ENCODE measurements at regions not wholly inside any gene's neighbourhood (a gene's known extent, or its start where the extent isn't known, plus 50 kb on each side); places are given as distances from the start of the nearest gene placed in this dataset.

- H3K27me3 ChIP-seq (ENCODE audit: insufficient read depth) = no peaks in the 10 kb centered on the region
- CTCF ChIA-PET = interaction anchor here (0.9 kb wide), 1 partner anchor 24 kb away, joined by 3 read pairs; no protein-coding TSS in a partner anchor
- no peak overlapping the region for H2AFZ ChIP-seq (ENCODE audit: low read depth)
- 91% methylated on average over 1 of the region's 1 CpG for WGBS (ENCODE audit: low lambda C conversion rate)
- H3K4me2 ChIP-seq = no peak overlapping the region
- no peaks in the 10 kb centered on the region for H4K20me1 ChIP-seq (ENCODE audit: insufficient read depth)
- no peak overlapping the region for H3K27ac ChIP-seq (ENCODE audit: low read depth in 2 of 2, low read length in 1 of 2)
- no peaks in the 10 kb centered on the region for H3K36me3 ChIP-seq (replicated peaks in 1 of 2; ENCODE audit: control insufficient read depth in 1 of 2, insufficient read depth in 2 of 2, low read length in 1 of 2)
- no peak for TF ChIP-seq RXRA (IDR thresholded peaks at IDR 0.05; ENCODE audit: borderline replicate concordance, low read depth)
- TF ChIP-seq NFIC (IDR thresholded peaks at IDR 0.05; ENCODE audit: borderline replicate concordance) = peak; percentile 27; the same call in 1 of the 2 replicates
- TF ChIP-seq YY1 (IDR thresholded peaks at IDR 0.05; ENCODE audit: low read depth) = no peak
- H3K9ac ChIP-seq = no peak overlapping the region
- POLR2A ChIA-PET = no interaction called here
- H3K9me3 ChIP-seq = no peaks in the 10 kb centered on the region
- H3K9me2 ChIP-seq = no peaks in the 10 kb centered on the region
- no peak for DNase-seq
- no peak overlapping the region for H3K4me3 ChIP-seq (ENCODE audit: low read depth in 2 of 2, low read length in 1 of 2)
- no peaks in the 10 kb centered on the region for H3K79me2 ChIP-seq (ENCODE audit: insufficient read depth)
- H3F3A ChIP-seq (replicated peaks; ENCODE audit: insufficient read depth) = peaks cover 5% of the 10 kb centered on the region
- peaks cover 0 to 6% of the 10 kb centered on the region in 2 experiments; a peak in 3 of 4 replicates for H3K4me1 ChIP-seq (ENCODE audit: control insufficient read depth in 1 of 2, insufficient read depth in 2 of 2, low read depth in 1 of 2, low read length in 1 of 2)
These were observed 636.7 kb downstream of the RFPL4B start for GRCh38 chr6:112983713-112984261.

GRCh38 chr6:112984899-112985298 lies 637.8 kb downstream of the RFPL4B start:
- Histone ChIP-seq H3K27ac (ENCODE audit: low read depth in 2 of 2, low read length in 1 of 2) (no peak overlapping the region; a peak in 1 of 4 replicates), H3K9ac (no peak overlapping the region), H3K9me2 (no peaks in the 10 kb centered on the region), H3K36me3 (replicated peaks in 1 of 2; ENCODE audit: control insufficient read depth in 1 of 2, insufficient read depth in 2 of 2, low read length in 1 of 2) (no peaks in the 10 kb centered on the region), H4K20me1 (ENCODE audit: insufficient read depth) (no peaks in the 10 kb centered on the region), H3K79me2 (ENCODE audit: insufficient read depth) (no peaks in the 10 kb centered on the region), H2AFZ (ENCODE audit: low read depth) (no peak overlapping the region), H3F3A (replicated peaks; ENCODE audit: insufficient read depth) (peaks cover 5% of the 10 kb centered on the region), H3K4me1 (ENCODE audit: control insufficient read depth in 1 of 2, insufficient read depth in 2 of 2, low read depth in 1 of 2, low read length in 1 of 2) (peaks cover 0 to 6% of the 10 kb centered on the region in 2 experiments; a peak in 3 of 4 replicates), H3K4me2 (no peak overlapping the region), H3K9me3 (no peaks in the 10 kb centered on the region), H3K4me3 (ENCODE audit: low read depth in 2 of 2, low read length in 1 of 2) (no peak overlapping the region), H3K27me3 (ENCODE audit: insufficient read depth) (no peaks in the 10 kb centered on the region)
- WGBS (ENCODE audit: low lambda C conversion rate) = 88% methylated on average over 2 of the region's 2 CpGs
- TF ChIP-seq, protein P1, sequence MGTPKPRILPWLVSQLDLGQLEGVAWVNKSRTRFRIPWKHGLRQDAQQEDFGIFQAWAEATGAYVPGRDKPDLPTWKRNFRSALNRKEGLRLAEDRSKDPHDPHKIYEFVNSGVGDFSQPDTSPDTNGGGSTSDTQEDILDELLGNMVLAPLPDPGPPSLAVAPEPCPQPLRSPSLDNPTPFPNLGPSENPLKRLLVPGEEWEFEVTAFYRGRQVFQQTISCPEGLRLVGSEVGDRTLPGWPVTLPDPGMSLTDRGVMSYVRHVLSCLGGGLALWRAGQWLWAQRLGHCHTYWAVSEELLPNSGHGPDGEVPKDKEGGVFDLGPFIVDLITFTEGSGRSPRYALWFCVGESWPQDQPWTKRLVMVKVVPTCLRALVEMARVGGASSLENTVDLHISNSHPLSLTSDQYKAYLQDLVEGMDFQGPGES (IDR thresholded peaks at IDR 0.05; ENCODE audit: low read depth, low read length) = no peak
- TF ChIP-seq RCOR1 (IDR thresholded peaks at IDR 0.05; ENCODE audit: low read length) (no peak), CHD2 (IDR thresholded peaks at IDR 0.05; ENCODE audit: low read length, partially characterized antibody) (no peak), ZBTB33 (IDR thresholded peaks at IDR 0.05; ENCODE audit: borderline replicate concordance, low read depth) (no peak), TCF12 (IDR thresholded peaks at IDR 0.05) (no peak), RXRA (IDR thresholded peaks at IDR 0.05; ENCODE audit: borderline replicate concordance, low read depth) (no peak), TEAD4 (IDR thresholded peaks at IDR 0.05; ENCODE audit: borderline replicate concordance, insufficient read depth) (no peak), PBX3 (IDR thresholded peaks at IDR 0.05) (no peak), FOXJ3 (CRISPR knock-in tag; IDR thresholded peaks at IDR 0.05) (no peak), EP300 (IDR thresholded peaks at IDR 0.05; ENCODE audit: borderline replicate concordance in 1 of 2, low read depth in 1 of 2, low read length in 1 of 2) (no peak), SMC3 (IDR thresholded peaks at IDR 0.05; ENCODE audit: low read depth, low read length) (no peak), GABPA (IDR thresholded peaks at IDR 0.05; ENCODE audit: low read depth) (no peak), RFX5 (IDR thresholded peaks at IDR 0.05; ENCODE audit: low read length) (no peak), NFIC (IDR thresholded peaks at IDR 0.05; ENCODE audit: borderline replicate concordance) (no peak), EZH2phosphoT487 (IDR thresholded peaks at IDR 0.05; ENCODE audit: borderline replicate concordance, low read depth) (no peak), JUND (IDR thresholded peaks at IDR 0.05) (no peak), FOSL2 (IDR thresholded peaks at IDR 0.05; ENCODE audit: borderline replicate concordance, low read depth) (no peak), TAF1 (IDR thresholded peaks at IDR 0.05; ENCODE audit: borderline replicate concordance, low read depth, low read length) (no peak), FOXM1 (IDR thresholded peaks at IDR 0.05; ENCODE audit: low read depth) (no peak)
- TF ChIP-seq, protein P2, sequence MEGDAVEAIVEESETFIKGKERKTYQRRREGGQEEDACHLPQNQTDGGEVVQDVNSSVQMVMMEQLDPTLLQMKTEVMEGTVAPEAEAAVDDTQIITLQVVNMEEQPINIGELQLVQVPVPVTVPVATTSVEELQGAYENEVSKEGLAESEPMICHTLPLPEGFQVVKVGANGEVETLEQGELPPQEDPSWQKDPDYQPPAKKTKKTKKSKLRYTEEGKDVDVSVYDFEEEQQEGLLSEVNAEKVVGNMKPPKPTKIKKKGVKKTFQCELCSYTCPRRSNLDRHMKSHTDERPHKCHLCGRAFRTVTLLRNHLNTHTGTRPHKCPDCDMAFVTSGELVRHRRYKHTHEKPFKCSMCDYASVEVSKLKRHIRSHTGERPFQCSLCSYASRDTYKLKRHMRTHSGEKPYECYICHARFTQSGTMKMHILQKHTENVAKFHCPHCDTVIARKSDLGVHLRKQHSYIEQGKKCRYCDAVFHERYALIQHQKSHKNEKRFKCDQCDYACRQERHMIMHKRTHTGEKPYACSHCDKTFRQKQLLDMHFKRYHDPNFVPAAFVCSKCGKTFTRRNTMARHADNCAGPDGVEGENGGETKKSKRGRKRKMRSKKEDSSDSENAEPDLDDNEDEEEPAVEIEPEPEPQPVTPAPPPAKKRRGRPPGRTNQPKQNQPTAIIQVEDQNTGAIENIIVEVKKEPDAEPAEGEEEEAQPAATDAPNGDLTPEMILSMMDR (IDR thresholded peaks at IDR 0.05) = no peak
- ChIA-PET POLR2A (interaction anchor here (0.6 kb wide), 1 partner anchor 9 kb away, joined by 3 read pairs; no protein-coding TSS in a partner anchor), CTCF (interaction anchor here (0.9 kb wide), 1 partner anchor 23 kb away, joined by 3 read pairs; no protein-coding TSS in a partner anchor)
- DNase-seq = no peak

Data from SK-N-SH (cell line).